ENCODE measurements at regions not wholly inside any gene's neighbourhood (a gene's known extent, or its start where the extent isn't known, plus 50 kb on each side); places are given as distances from the start of the nearest gene placed in this dataset.

DNA sequence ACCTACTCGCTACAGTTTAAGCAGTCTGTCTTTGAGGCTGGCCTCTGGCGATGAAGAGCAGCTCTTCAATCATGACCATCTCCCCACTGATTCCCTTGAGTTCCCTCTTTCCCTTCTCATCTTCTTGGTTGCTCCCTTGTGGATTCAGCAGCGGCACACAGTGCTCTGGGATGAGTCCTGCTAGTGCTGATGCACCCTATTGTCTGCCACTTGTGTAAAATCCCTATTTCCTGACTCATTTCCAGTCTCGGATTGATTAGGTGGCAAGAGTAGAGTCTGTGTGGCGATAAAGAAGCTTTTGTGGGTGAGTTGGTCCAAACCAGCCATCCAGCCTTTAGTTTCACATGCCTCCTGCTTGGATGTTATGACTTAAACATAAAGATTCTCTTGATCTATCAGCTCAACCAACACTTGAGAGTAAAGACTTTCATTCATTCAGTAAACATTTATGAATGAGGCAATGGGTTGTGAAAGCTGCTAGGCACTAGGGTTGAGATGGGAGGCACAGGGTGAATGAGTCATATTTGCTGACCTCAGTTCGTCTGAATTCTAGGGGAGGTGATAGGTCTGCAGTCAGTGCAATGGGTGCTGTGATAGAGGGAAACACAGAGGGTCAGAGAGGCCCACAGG lies 219.4 kb upstream of the RAG2 start:
- Mint-ChIP-seq H3K36me3 (ENCODE audit: unreplicated experiment) (no peaks in the 10 kb centered on the region), H3K9me3 (ENCODE audit: unreplicated experiment) (no peaks in the 10 kb centered on the region), H3K27ac (ENCODE audit: unreplicated experiment) (no peak overlapping the region), H3K4me3 (ENCODE audit: unreplicated experiment) (no peak overlapping the region), H3K27me3 (ENCODE audit: unreplicated experiment) (peaks cover 2% of the 10 kb centered on the region), H3K4me1 (ENCODE audit: unreplicated experiment) (no peaks in the 10 kb centered on the region)
- TF ChIP-seq, protein P1, sequence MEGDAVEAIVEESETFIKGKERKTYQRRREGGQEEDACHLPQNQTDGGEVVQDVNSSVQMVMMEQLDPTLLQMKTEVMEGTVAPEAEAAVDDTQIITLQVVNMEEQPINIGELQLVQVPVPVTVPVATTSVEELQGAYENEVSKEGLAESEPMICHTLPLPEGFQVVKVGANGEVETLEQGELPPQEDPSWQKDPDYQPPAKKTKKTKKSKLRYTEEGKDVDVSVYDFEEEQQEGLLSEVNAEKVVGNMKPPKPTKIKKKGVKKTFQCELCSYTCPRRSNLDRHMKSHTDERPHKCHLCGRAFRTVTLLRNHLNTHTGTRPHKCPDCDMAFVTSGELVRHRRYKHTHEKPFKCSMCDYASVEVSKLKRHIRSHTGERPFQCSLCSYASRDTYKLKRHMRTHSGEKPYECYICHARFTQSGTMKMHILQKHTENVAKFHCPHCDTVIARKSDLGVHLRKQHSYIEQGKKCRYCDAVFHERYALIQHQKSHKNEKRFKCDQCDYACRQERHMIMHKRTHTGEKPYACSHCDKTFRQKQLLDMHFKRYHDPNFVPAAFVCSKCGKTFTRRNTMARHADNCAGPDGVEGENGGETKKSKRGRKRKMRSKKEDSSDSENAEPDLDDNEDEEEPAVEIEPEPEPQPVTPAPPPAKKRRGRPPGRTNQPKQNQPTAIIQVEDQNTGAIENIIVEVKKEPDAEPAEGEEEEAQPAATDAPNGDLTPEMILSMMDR (IDR thresholded peaks at IDR 0.05) = no peak
- no peak for DNase-seq (ENCODE audit: extremely low spot score, unreplicated experiment)

DNA sequence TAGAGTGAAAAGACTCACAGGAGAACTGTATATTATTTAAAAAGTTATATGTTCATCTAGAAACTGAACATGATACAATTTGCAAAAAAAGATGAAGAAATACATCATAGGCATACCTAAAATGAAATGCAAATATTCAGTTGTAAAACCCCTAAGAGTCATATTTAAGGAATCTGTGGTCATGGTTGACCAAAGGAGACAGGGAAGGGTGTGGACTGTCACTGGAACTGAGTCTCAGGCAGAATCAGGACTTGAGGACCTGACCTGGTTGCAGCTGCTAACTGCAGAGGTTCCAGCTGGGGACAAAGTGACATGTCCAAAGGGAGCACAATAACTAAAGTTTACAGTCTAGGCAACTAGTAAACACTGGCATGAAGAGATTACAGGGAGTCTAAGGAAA lies 211.3 kb upstream of the RAG2 start:
- TF ChIP-seq, protein P1 (IDR thresholded peaks at IDR 0.05) = no peak
- Mint-ChIP-seq H3K27me3 (ENCODE audit: unreplicated experiment) (no peaks in the 10 kb centered on the region), H3K4me1 (ENCODE audit: unreplicated experiment) (no peaks in the 10 kb centered on the region), H3K9me3 (ENCODE audit: unreplicated experiment) (no peaks in the 10 kb centered on the region), H3K4me3 (ENCODE audit: unreplicated experiment) (no peak overlapping the region), H3K27ac (ENCODE audit: unreplicated experiment) (no peak overlapping the region), H3K36me3 (ENCODE audit: unreplicated experiment) (no peaks in the 10 kb centered on the region)
- DNase-seq (ENCODE audit: extremely low spot score, unreplicated experiment) = no peak

DNA sequence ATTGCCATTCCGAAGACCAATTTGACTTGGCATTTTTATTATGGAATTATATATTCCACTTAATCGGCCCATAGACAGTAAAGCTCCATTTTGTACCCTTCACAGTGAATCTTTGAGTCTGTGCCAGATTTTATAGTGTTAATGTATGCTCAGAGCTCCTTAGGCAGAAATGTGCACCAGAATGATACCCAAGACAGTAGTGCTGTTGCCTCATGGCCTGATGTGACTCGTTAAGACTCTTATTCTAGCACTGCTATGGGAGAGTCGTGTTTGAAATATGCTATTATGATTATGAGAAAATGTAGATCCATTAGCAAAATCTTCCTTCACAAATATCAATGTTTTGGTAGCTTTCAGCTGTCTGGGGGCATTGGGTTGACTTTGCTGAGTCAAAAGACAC lies 209.8 kb upstream of the RAG2 start:
- no peaks in the 10 kb centered on the region for H3K4me1 Mint-ChIP-seq (ENCODE audit: unreplicated experiment)
- no peak overlapping the region for H3K4me3 Mint-ChIP-seq (ENCODE audit: unreplicated experiment)
- H3K27ac Mint-ChIP-seq (ENCODE audit: unreplicated experiment) = no peak overlapping the region
- H3K9me3 Mint-ChIP-seq (ENCODE audit: unreplicated experiment) = no peaks in the 10 kb centered on the region
- no peak for DNase-seq (ENCODE audit: extremely low spot score, unreplicated experiment)
- no peaks in the 10 kb centered on the region for H3K27me3 Mint-ChIP-seq (ENCODE audit: unreplicated experiment)
- H3K36me3 Mint-ChIP-seq (ENCODE audit: unreplicated experiment) = no peaks in the 10 kb centered on the region
- TF ChIP-seq, protein P1 (IDR thresholded peaks at IDR 0.05) = no peak

DNA sequence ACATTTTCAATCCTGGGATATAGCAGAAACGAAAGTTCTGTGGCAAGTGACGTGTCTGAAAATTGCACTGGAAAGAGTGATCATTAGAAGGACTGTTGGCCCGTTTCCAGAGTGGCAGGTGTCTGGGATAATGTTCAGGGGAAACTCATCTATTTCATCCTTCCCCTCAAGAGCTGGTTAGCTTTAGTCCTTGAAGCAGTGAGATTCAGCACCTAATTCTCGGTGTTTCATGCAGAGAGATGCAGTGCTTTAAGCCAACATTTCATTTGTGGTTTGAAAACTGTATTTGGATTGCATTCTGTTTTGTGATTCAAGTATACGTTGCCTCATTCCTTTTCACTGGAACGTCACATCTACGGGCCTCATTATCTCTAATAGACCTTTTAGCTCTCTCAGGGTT lies 205.0 kb upstream of the RAG2 start:
- Mint-ChIP-seq H3K4me3 (ENCODE audit: unreplicated experiment) (no peak overlapping the region), H3K36me3 (ENCODE audit: unreplicated experiment) (no peaks in the 10 kb centered on the region), H3K4me1 (ENCODE audit: unreplicated experiment) (no peaks in the 10 kb centered on the region)

More for the DNA sequence above, 205.0 kb upstream of the RAG2 start:
- TF ChIP-seq, protein P1 (IDR thresholded peaks at IDR 0.05) = no peak
- H3K27me3 Mint-ChIP-seq (ENCODE audit: unreplicated experiment) = no peaks in the 10 kb centered on the region
- no peak overlapping the region for H3K27ac Mint-ChIP-seq (ENCODE audit: unreplicated experiment)
- no peaks in the 10 kb centered on the region for H3K9me3 Mint-ChIP-seq (ENCODE audit: unreplicated experiment)
- DNase-seq (ENCODE audit: extremely low spot score, unreplicated experiment) = no peak

Data from osteocyte (in vitro differentiated cells).